GM23338 (cell line): ENCODE measurements at regions not wholly inside any gene's neighbourhood (a gene's known extent, or its start where the extent isn't known, plus 50 kb on each side); places are given as distances from the start of the nearest gene placed in this dataset.

Experiments used
- CREB1 ChIP-seq: fragments of 250-450 bp; sonication (Bioruptor Pico); IDR thresholded peaks from 2 replicates; pipeline ENCODE4 v1.5.0; 2020; ENCODE audit warnings: low read depth, mild to moderate bottlenecking, moderate library complexity
- CTCF ChIP-seq, 2 experiments: fragments of 200-600 bp in 1 of 2; sonication (generic) in 1 of 2; conservative IDR thresholded peaks; 2 replicates each; pipeline versions ENCODE4 v1.5.1 to v1.6.1; 2016 to 2017; ENCODE audit warnings: antibody characterized with exemption in 2 of 2, low read depth in 2 of 2, mild to moderate bottlenecking in 2 of 2, moderate library complexity in 1 of 2
- ETS1 ChIP-seq: IDR thresholded peaks from 2 replicates; pipeline ENCODE4 v1.6.1; 2016; ENCODE audit warnings: antibody characterized with exemption
- EZH2 ChIP-seq: fragments of 200-600 bp; sonication (generic); IDR thresholded peaks from one replicate; pipeline ENCODE4 v1.8.0; 2017; ENCODE audit warnings: antibody characterized with exemption, mild to moderate bottlenecking, low read depth; ENCODE audit not compliant: unreplicated experiment
- EZH2phosphoT487 ChIP-seq: fragments of 200-600 bp; sonication (generic); IDR thresholded peaks from one replicate; pipeline ENCODE4 v1.8.1; 2018; ENCODE audit warnings: antibody characterized with exemption; ENCODE audit not compliant: unreplicated experiment
- POLR2AphosphoS5 ChIP-seq: IDR thresholded peaks from 2 replicates; pipeline ENCODE4 v1.6.1; 2016; ENCODE audit warnings: antibody characterized with exemption, low read depth
- REST ChIP-seq: IDR thresholded peaks from one replicate; pipeline ENCODE4 v1.6.1; 2018; ENCODE audit warnings: antibody characterized with exemption; ENCODE audit not compliant: unreplicated experiment
- ZNF114 ChIP-seq: fragments of 250-450 bp; sonication (Bioruptor Pico); IDR thresholded peaks from 2 replicates; pipeline ENCODE4 v1.5.0; 2020; ENCODE audit warnings: mild to moderate bottlenecking, moderate library complexity
- ZNF331 ChIP-seq: fragments of 250-450 bp; sonication (Bioruptor Pico); IDR thresholded peaks from 2 replicates; pipeline ENCODE4 v1.5.0; 2020; ENCODE audit warnings: low read depth, mild to moderate bottlenecking, moderate library complexity

- TF ChIP-seq ETS1 (no peak), ZNF331 (CRISPR knock-in tag) (no peak), POLR2AphosphoS5 (no peak), EZH2 (no peak), CTCF (conservative IDR thresholded peaks at IDR 0.05; ENCODE audit: low read depth in 2 of 2) (no peak), EZH2phosphoT487 (no peak), REST (no peak), CREB1 (no peak), ZNF114 (CRISPR knock-in tag) (no peak)
Observed at GRCh38 chrX:109831326-109831985, 98.4 kb upstream of the ACSL4 start.
